H1 (cell line): ENCODE measurements at regions not wholly inside any gene's neighbourhood (a gene's known extent, or its start where the extent isn't known, plus 50 kb on each side); places are given as distances from the start of the nearest gene placed in this dataset.

Experiments used
- BCL11A ChIP-seq, 2 experiments: IDR thresholded peaks; one replicate each; pipeline ENCODE4 v1.6.1; 2011; ENCODE audit warnings: low read depth in 2 of 2, low read length in 2 of 2, mild to moderate bottlenecking in 2 of 2
- POLR2A ChIP-seq, 2 experiments: IDR thresholded peaks; 1 replicate in 1 of 2; 2 replicates in 1 of 2; pipeline ENCODE4 v1.6.1; 2011; ENCODE audit warnings: low read depth in 2 of 2, low read length in 2 of 2, mild to moderate bottlenecking in 2 of 2; ENCODE audit errors: control extremely low read depth in 1 of 2
- SUZ12 ChIP-seq: fragments of 200-600 bp; sonication (generic); IDR thresholded peaks from 2 replicates; pipeline ENCODE4 v1.6.1; 2012; ENCODE audit warnings: mild to moderate bottlenecking, inconsistent platforms, low read length, moderate library complexity, mixed read lengths
- TF ChIP-seq, protein P1 (sequence below), 3 experiments: IDR thresholded peaks; 1 replicate in 2 of 3; 2 replicates in 1 of 3; pipeline versions ENCODE4 v1.5.1 to v1.6.1; 2011; ENCODE audit warnings: low read length in 3 of 3, mild to moderate bottlenecking in 3 of 3, inconsistent platforms in 2 of 3, low read depth in 1 of 3, moderate library complexity in 1 of 3; ENCODE audit not compliant: insufficient read depth in 1 of 3; ENCODE audit errors: control extremely low read depth in 1 of 3

GRCh38 chr11:109799604-109800003 is 293.6 kb upstream of the ZC3H12C start:
- TF ChIP-seq, protein P1, sequence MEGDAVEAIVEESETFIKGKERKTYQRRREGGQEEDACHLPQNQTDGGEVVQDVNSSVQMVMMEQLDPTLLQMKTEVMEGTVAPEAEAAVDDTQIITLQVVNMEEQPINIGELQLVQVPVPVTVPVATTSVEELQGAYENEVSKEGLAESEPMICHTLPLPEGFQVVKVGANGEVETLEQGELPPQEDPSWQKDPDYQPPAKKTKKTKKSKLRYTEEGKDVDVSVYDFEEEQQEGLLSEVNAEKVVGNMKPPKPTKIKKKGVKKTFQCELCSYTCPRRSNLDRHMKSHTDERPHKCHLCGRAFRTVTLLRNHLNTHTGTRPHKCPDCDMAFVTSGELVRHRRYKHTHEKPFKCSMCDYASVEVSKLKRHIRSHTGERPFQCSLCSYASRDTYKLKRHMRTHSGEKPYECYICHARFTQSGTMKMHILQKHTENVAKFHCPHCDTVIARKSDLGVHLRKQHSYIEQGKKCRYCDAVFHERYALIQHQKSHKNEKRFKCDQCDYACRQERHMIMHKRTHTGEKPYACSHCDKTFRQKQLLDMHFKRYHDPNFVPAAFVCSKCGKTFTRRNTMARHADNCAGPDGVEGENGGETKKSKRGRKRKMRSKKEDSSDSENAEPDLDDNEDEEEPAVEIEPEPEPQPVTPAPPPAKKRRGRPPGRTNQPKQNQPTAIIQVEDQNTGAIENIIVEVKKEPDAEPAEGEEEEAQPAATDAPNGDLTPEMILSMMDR (IDR thresholded peaks at IDR 0.05; ENCODE audit: control extremely low read depth in 1 of 3, insufficient read depth in 1 of 3, low read depth in 1 of 3, low read length in 3 of 3): no peak
- TF ChIP-seq SUZ12 (no peak), POLR2A (IDR thresholded peaks at IDR 0.05; ENCODE audit: control extremely low read depth in 1 of 2, low read depth in 2 of 2, low read length in 2 of 2) (no peak), BCL11A (IDR thresholded peaks at IDR 0.05; ENCODE audit: low read depth in 2 of 2, low read length in 2 of 2) (no peak)
